HL-60 (cell line): ENCODE measurements at regions not wholly inside any gene's neighbourhood (a gene's known extent, or its start where the extent isn't known, plus 50 kb on each side); places are given as distances from the start of the nearest gene placed in this dataset.

ENCODE experiments used
- DNase-seq, 2 experiments: peaks; one replicate each; pipeline ENCODE4 v3.0.0-alpha.2; 2010 to 2020; ENCODE audit warnings: low read depth in 1 of 2, low spot score in 1 of 2
- H3K27ac ChIP-seq: fragments of 250-450 bp; sonication (Bioruptor Pico); replicated peaks from 2 replicates; pipeline ENCODE4 v1.5.1; 2020; ENCODE audit warnings: mild to moderate bottlenecking, moderate library complexity
- H3K27me3 ChIP-seq: fragments of 250-450 bp; sonication (Bioruptor Pico); 2 replicates; pipeline ENCODE4 v1.5.1; 2021; ENCODE audit warnings: mild to moderate bottlenecking, moderate library complexity; ENCODE audit not compliant: insufficient read depth, poor library complexity, severe bottlenecking
- H3K4me3 ChIP-seq: replicated peaks from 2 replicates; pipeline ENCODE4 v1.5.1; 2011; ENCODE audit warnings: mild to moderate bottlenecking, control low read depth, low read length; ENCODE audit not compliant: insufficient read depth
- GABPA ChIP-seq: IDR thresholded peaks from 2 replicates; pipeline ENCODE4 v1.6.1; 2012; ENCODE audit warnings: low read depth
- POLR2AphosphoS5 ChIP-seq: IDR thresholded peaks from 2 replicates; pipeline ENCODE4 v1.6.1; 2012; ENCODE audit warnings: low read depth
- SPI1 ChIP-seq: IDR thresholded peaks from 2 replicates; pipeline ENCODE4 v1.6.1; 2012; ENCODE audit warnings: low read depth, mild to moderate bottlenecking, borderline replicate concordance
- TF ChIP-seq, protein P1 (sequence below): IDR thresholded peaks from 2 replicates; pipeline ENCODE4 v1.6.1; 2012; ENCODE audit warnings: low read depth; ENCODE audit not compliant: insufficient replicate concordance
- TF ChIP-seq, protein P2 (sequence below): IDR thresholded peaks from one replicate; pipeline ENCODE4 v1.5.1; 2011; ENCODE audit warnings: low read length, control low read depth, inconsistent platforms; ENCODE audit not compliant: insufficient read depth

DNA sequence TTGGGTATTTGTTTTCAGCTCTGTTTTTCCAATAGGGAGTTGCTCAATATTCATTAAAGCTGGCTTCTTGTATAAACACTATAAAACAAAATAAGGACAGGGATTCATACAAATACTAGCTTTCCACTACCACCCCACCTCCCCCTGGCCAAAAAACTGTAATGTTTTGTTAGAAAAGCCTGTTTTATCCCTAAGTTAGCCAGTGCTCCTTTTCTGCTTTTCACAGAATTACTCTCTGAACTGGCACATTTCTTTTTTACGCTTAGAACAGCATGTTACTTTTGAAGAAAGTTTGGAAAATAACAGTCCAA lies 147.4 kb upstream of the DMRT1 start:
- TF ChIP-seq, protein P1, sequence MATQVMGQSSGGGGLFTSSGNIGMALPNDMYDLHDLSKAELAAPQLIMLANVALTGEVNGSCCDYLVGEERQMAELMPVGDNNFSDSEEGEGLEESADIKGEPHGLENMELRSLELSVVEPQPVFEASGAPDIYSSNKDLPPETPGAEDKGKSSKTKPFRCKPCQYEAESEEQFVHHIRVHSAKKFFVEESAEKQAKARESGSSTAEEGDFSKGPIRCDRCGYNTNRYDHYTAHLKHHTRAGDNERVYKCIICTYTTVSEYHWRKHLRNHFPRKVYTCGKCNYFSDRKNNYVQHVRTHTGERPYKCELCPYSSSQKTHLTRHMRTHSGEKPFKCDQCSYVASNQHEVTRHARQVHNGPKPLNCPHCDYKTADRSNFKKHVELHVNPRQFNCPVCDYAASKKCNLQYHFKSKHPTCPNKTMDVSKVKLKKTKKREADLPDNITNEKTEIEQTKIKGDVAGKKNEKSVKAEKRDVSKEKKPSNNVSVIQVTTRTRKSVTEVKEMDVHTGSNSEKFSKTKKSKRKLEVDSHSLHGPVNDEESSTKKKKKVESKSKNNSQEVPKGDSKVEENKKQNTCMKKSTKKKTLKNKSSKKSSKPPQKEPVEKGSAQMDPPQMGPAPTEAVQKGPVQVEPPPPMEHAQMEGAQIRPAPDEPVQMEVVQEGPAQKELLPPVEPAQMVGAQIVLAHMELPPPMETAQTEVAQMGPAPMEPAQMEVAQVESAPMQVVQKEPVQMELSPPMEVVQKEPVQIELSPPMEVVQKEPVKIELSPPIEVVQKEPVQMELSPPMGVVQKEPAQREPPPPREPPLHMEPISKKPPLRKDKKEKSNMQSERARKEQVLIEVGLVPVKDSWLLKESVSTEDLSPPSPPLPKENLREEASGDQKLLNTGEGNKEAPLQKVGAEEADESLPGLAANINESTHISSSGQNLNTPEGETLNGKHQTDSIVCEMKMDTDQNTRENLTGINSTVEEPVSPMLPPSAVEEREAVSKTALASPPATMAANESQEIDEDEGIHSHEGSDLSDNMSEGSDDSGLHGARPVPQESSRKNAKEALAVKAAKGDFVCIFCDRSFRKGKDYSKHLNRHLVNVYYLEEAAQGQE, result no peak
- TF ChIP-seq GABPA (no peak), SPI1 (no peak), POLR2AphosphoS5 (no peak)
- TF ChIP-seq, protein P2, sequence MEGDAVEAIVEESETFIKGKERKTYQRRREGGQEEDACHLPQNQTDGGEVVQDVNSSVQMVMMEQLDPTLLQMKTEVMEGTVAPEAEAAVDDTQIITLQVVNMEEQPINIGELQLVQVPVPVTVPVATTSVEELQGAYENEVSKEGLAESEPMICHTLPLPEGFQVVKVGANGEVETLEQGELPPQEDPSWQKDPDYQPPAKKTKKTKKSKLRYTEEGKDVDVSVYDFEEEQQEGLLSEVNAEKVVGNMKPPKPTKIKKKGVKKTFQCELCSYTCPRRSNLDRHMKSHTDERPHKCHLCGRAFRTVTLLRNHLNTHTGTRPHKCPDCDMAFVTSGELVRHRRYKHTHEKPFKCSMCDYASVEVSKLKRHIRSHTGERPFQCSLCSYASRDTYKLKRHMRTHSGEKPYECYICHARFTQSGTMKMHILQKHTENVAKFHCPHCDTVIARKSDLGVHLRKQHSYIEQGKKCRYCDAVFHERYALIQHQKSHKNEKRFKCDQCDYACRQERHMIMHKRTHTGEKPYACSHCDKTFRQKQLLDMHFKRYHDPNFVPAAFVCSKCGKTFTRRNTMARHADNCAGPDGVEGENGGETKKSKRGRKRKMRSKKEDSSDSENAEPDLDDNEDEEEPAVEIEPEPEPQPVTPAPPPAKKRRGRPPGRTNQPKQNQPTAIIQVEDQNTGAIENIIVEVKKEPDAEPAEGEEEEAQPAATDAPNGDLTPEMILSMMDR, result no peak
- DNase-seq, result no peak
- Histone ChIP-seq H3K4me3 (no peak overlapping the region), H3K27me3 (no peaks in the 10 kb centered on the region), H3K27ac (no peak overlapping the region)

DNA sequence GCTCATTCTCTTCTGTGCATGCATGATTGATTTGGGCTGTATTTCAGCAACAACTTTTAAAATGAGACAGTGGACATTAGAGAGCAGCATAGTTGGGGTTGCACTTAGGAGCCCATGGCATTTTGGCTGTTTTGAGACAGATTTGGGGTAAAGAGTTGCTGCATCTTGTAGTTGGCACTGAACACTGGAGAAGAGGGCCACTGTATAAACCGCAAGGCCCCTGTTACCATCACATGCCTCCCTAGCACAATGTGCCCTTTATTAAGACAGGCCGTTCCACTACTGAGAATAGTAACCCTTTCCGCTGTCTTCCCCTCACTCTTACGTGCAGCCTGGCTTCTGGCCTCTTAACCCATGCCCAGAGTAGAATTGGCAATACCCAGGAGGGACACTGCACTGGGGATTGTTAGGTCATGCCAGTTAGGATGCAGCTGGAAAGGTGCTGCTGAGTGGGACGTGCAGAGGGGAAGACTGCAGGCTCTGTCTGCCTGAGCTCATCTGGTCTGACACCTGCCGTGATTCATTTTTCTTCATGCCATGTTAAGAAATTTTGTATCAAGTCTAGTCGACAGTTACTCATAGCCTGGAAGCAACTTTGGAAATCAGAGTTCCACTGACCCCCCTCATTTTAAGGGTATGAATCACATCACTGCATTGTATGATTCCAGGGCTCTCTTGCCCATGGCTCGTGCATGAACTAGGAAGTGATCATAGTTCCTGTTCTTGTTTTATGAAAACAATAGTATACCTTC lies 146.9 kb upstream of the DMRT1 start:
- no peak overlapping the region for H3K27ac ChIP-seq
- no peaks in the 10 kb centered on the region for H3K27me3 ChIP-seq
- DNase-seq, result no peak
- TF ChIP-seq, protein P1, result no peak
- no peak for TF ChIP-seq POLR2AphosphoS5
- no peak overlapping the region for H3K4me3 ChIP-seq

DNA sequence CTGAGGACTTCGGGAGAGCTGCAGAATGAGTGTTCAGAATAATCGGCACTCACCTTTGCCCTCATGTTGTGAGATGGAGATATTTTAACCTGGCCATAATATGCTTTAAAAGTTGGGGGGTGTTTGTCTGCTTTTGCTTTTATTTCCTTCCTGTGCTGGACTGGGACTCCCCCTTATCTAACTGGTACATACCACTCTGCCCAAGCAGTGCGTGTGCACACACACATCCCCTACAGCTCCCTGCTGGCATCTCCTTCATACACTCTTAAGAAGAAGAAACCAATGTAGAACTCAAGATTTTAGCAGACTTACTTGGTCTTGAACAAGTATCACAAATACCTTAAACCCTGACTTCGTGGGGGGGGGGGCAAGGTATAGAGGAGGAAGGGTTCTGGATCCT lies 146.2 kb upstream of the DMRT1 start:
- Histone ChIP-seq H3K27me3 (no peaks in the 10 kb centered on the region), H3K4me3 (no peak overlapping the region), H3K27ac (no peak overlapping the region)
- TF ChIP-seq, protein P2, result no peak
- TF ChIP-seq SPI1 (no peak), GABPA (no peak), POLR2AphosphoS5 (no peak)
- TF ChIP-seq, protein P1, result no peak
- no peak for DNase-seq
